Natural killer cell (primary cell): ENCODE measurements at regions not wholly inside any gene's neighbourhood (a gene's known extent, or its start where the extent isn't known, plus 50 kb on each side); places are given as distances from the start of the nearest gene placed in this dataset.
"Not testable (repeated sequence)": the region's sequence is repeated elsewhere in the genome, so short reads cannot be mapped to it uniquely, and the experiment has no call there.

Experiments
- ATAC-seq, 3 donors: fragments of 150-1000 bp in 2 of 3; fragments of 200-7000 bp in 1 of 3; cut with Tn5 transposase; 1 replicate in 1 of 3; 2 replicates in 2 of 3; pipeline ENCODE4 v1.10.0; 2021; ENCODE audit warnings: mild to moderate bottlenecking in 2 of 3, moderate library complexity in 2 of 3
- DNase-seq, 2 donors: peaks; one replicate each; pipeline versions ENCODE4 v3.0.0 to v3.0.0-alpha.2; 2013 to 2021; ENCODE audit warnings: mixed read lengths in 1 of 2
- H3K27ac ChIP-seq: one replicate; pipeline ENCODE4 v1.5.1; 2013; ENCODE audit warnings: mild to moderate bottlenecking, low read length
- H3K27me3 ChIP-seq: one replicate; pipeline ENCODE4 v1.6.1; 2013; ENCODE audit warnings: low read length; ENCODE audit not compliant: control insufficient read depth, insufficient read depth
- H3K36me3 ChIP-seq: one replicate; pipeline ENCODE4 v1.6.1; 2013; ENCODE audit warnings: low read length; ENCODE audit not compliant: control insufficient read depth, insufficient read depth
- H3K4me1 ChIP-seq: one replicate; pipeline ENCODE4 v1.6.1; 2013; ENCODE audit warnings: low read length; ENCODE audit not compliant: control insufficient read depth, insufficient read depth
- H3K4me3 ChIP-seq: one replicate; pipeline ENCODE4 v1.5.1; 2013; ENCODE audit warnings: low read length
- H3K9me3 ChIP-seq: one replicate; pipeline ENCODE4 v1.6.1; 2013; ENCODE audit warnings: low read length; ENCODE audit not compliant: control insufficient read depth, insufficient read depth
- H3K27ac Mint-ChIP-seq, 2 donors: one replicate each; pipeline ENCODE4 v1.8.0; 2022; ENCODE audit warnings: mild to moderate bottlenecking in 2 of 2, mixed read lengths in 2 of 2, moderate library complexity in 1 of 2
- H3K27me3 Mint-ChIP-seq, 2 donors: one replicate each; pipeline ENCODE4 v1.8.0; 2022; ENCODE audit warnings: low read depth in 2 of 2, mixed read lengths in 2 of 2
- H3K36me3 Mint-ChIP-seq: one replicate; pipeline ENCODE4 v1.8.0; 2022; ENCODE audit warnings: mixed read lengths
- H3K4me1 Mint-ChIP-seq, 2 donors: one replicate each; pipeline ENCODE4 v1.8.0; 2022; ENCODE audit warnings: mixed read lengths in 2 of 2
- H3K4me3 Mint-ChIP-seq: one replicate; pipeline ENCODE4 v1.8.0; 2022; ENCODE audit warnings: mild to moderate bottlenecking, moderate library complexity, mixed read lengths
- H3K9me3 Mint-ChIP-seq, 2 donors: one replicate each; pipeline ENCODE4 v1.8.0; 2022; ENCODE audit warnings: mixed read lengths in 2 of 2
- CTCF ChIP-seq: fragments of 200-600 bp; IDR thresholded peaks from one replicate; pipeline ENCODE4 v1.8.0; 2022; ENCODE audit warnings: antibody characterized with exemption
- WGBS: methylation state at CpG from one replicate; pipeline ENCODE4 v1.1.7; 2013; ENCODE audit warnings: missing lambda C conversion rate; ENCODE audit not compliant: insufficient coverage; 5-methylcytosine and 5-hydroxymethylcytosine counted together
- intact Hi-C: fragments of 100-400 bp; cut with micrococcal nuclease; formaldehyde crosslinking; loops from one replicate; pipeline ENCODE4 v1.14.2; 2022

- H3K9me3 Mint-ChIP-seq = peaks cover 2 to 3% of the 10 kb centered on the region in 2 donors
- Histone ChIP-seq H3K27me3 (no peaks in the 10 kb centered on the region), H3K4me3 (no peak overlapping the region), H3K36me3 (no peaks in the 10 kb centered on the region), H3K4me1 (no peaks in the 10 kb centered on the region), H3K9me3 (no peaks in the 10 kb centered on the region), H3K27ac (no peak overlapping the region)
- ATAC-seq (no peak), DNase-seq (no peak)
- H3K4me3 Mint-ChIP-seq = no peak overlapping the region
- intact Hi-C loops = no loop called here
- H3K27ac Mint-ChIP-seq = no peak overlapping the region
- peaks cover 0 to 5% of the 10 kb centered on the region in 2 donors for H3K27me3 Mint-ChIP-seq
- H3K4me1 Mint-ChIP-seq = no peaks in the 10 kb centered on the region
- H3K36me3 Mint-ChIP-seq = no peaks in the 10 kb centered on the region
- WGBS = 92% methylated on average over 7 of the region's 7 CpGs
- TF ChIP-seq CTCF = no peak
Observed at GRCh38 chr1:213596729-213597128, 391.0 kb upstream of the PROX1 start.

GRCh38 chr1:213598263-213598662, 389.5 kb upstream of the PROX1 start:
- intact Hi-C loops = no loop called here
- Histone ChIP-seq H3K9me3 (no peaks in the 10 kb centered on the region), H3K27ac (no peak overlapping the region), H3K4me3 (no peak overlapping the region), H3K4me1 (no peaks in the 10 kb centered on the region), H3K36me3 (no peaks in the 10 kb centered on the region), H3K27me3 (no peaks in the 10 kb centered on the region)
- WGBS = 90% methylated on average over 3 of the region's 3 CpGs
- TF ChIP-seq CTCF = no peak
- no peaks in the 10 kb centered on the region for H3K4me1 Mint-ChIP-seq
- no peak overlapping the region for H3K27ac Mint-ChIP-seq
- no peak for ATAC-seq
- DNase-seq = no peak
- no peak overlapping the region for H3K4me3 Mint-ChIP-seq
- H3K27me3 Mint-ChIP-seq = no peaks in the 10 kb centered on the region
- no peaks in the 10 kb centered on the region for H3K36me3 Mint-ChIP-seq
- peaks cover 2 to 3% of the 10 kb centered on the region in 2 donors for H3K9me3 Mint-ChIP-seq

GRCh38 chr1:213600879-213601278, 386.9 kb upstream of the PROX1 start:
- H3K4me1 Mint-ChIP-seq = no peaks in the 10 kb centered on the region
- no peaks in the 10 kb centered on the region for H3K36me3 ChIP-seq
- no peak for TF ChIP-seq CTCF

GRCh38 chr1:213601705-213602104, 386.1 kb upstream of the PROX1 start:
- H3K4me3 Mint-ChIP-seq, H3K27ac Mint-ChIP-seq: not testable (repeated sequence)

More at GRCh38 chr1:213600879-213601278, 386.9 kb upstream of the PROX1 start:
- no peak overlapping the region for H3K27ac ChIP-seq
- H3K27ac Mint-ChIP-seq = no peak overlapping the region
- no peaks in the 10 kb centered on the region for H3K27me3 Mint-ChIP-seq
- H3K9me3 ChIP-seq = no peaks in the 10 kb centered on the region
- H3K27me3 ChIP-seq = no peaks in the 10 kb centered on the region
- H3K4me3 ChIP-seq = no peak overlapping the region
- no peak overlapping the region for H3K4me3 Mint-ChIP-seq
- DNase-seq (no peak), ATAC-seq (no peak)
- H3K36me3 Mint-ChIP-seq = no peaks in the 10 kb centered on the region
- no peaks in the 10 kb centered on the region for H3K9me3 Mint-ChIP-seq
- intact Hi-C loops = no loop called here
- H3K4me1 ChIP-seq = no peaks in the 10 kb centered on the region

More at GRCh38 chr1:213601705-213602104, 386.1 kb upstream of the PROX1 start:
- H3K9me3 Mint-ChIP-seq, H3K27ac ChIP-seq, H3K27me3 Mint-ChIP-seq, H3K4me3 ChIP-seq, H3K4me1 ChIP-seq, intact Hi-C loops, DNase-seq, H3K36me3 Mint-ChIP-seq, H3K4me1 Mint-ChIP-seq, H3K9me3 ChIP-seq, ATAC-seq, H3K27me3 ChIP-seq, H3K36me3 ChIP-seq: not testable (repeated sequence)
